ENCODE measurements at regions not wholly inside any gene's neighbourhood (a gene's known extent, or its start where the extent isn't known, plus 50 kb on each side); places are given as distances from the start of the nearest gene placed in this dataset.

GRCh38 chr7:46343802-46344201, 422.7 kb upstream of the IGFBP3 start:
- 0% methylated on average over 1 of the region's 1 CpG for WGBS (ENCODE audit: insufficient coverage, insufficient replicate concordance, low lambda C conversion rate, missing lambda C conversion rate)
- no peaks in the 10 kb centered on the region for H3K27me3 ChIP-seq (replicated peaks in 1 of 2; ENCODE audit: control insufficient read depth in 2 of 2, insufficient read depth in 2 of 2, low read length in 1 of 2)
- no peak overlapping the region for H3K4me2 ChIP-seq (ENCODE audit: control insufficient read depth, insufficient read depth)
- H2AFZ ChIP-seq (ENCODE audit: control insufficient read depth, low read depth, low read length), result no peak overlapping the region
- intact Hi-C loops (cut with micrococcal nuclease; ENCODE audit: unreplicated experiment), result no loop called here
- no peak overlapping the region for H3K27ac ChIP-seq (ENCODE audit: control insufficient read depth, insufficient read depth)
- no peak overlapping the region for H3K9ac ChIP-seq (ENCODE audit: control insufficient read depth, insufficient read depth, low read length)
- H3K4me3 ChIP-seq, result no peak overlapping the region
- BruUV-seq (replicated peaks), result no TSS peak
- H3K9me3 ChIP-seq (replicated peaks; ENCODE audit: control insufficient read depth, insufficient read depth, low read length), result no peaks in the 10 kb centered on the region
- in situ Hi-C loops (cut with MboI), result no loop called here
- TF ChIP-seq NFIC (IDR thresholded peaks at IDR 0.05; ENCODE audit: low read depth, low read length) (peak; percentile 51; the same call in 1 of the 2 replicates), BMI1 (IDR thresholded peaks at IDR 0.05; ENCODE audit: borderline replicate concordance) (peak; percentile 13; the same call in 1 of the 2 replicates), FOXK2 (IDR thresholded peaks at IDR 0.05) (no peak), JUND (IDR thresholded peaks at IDR 0.05; ENCODE audit: low read depth, low read length) (no peak), JUNB (IDR thresholded peaks at IDR 0.05) (peak; percentile 88), ZNF24 (IDR thresholded peaks at IDR 0.05) (no peak)
- CTCF ChIA-PET, result interaction anchor here (0.9 to 5.0 kb wide), 5 partner anchors 28 to 425 kb away, joined by 5 to 31 read pairs (median 5); no protein-coding TSS in a partner anchor
- no peaks in the 10 kb centered on the region for H4K20me1 ChIP-seq (ENCODE audit: control insufficient read depth, insufficient read depth)
- POLR2A ChIA-PET, result interaction anchor here (0.5 kb wide), 1 partner anchor 13 kb away, joined by 4 read pairs; no protein-coding TSS in a partner anchor
- no peaks in the 10 kb centered on the region for H3K36me3 ChIP-seq (ENCODE audit: control insufficient read depth in 2 of 2, insufficient read depth in 2 of 2, low read length in 1 of 2)
- H3K4me1 ChIP-seq (ENCODE audit: control insufficient read depth, insufficient read depth, low read length), result no peaks in the 10 kb centered on the region
- no peaks in the 10 kb centered on the region for H3K79me2 ChIP-seq (ENCODE audit: control insufficient read depth, insufficient read depth, low read length)
- no peak for DNase-seq (ENCODE audit: low read depth, low spot score)
- RAD21 ChIA-PET (ENCODE audit: unreplicated experiment), result interaction anchor here (0.8 to 2.2 kb wide), 4 partner anchors 57 to 423 kb away, joined by 3 to 17 read pairs (median 5); partner anchors contain the start of gene IGFBP3
- FAIRE-seq, result no peak
- ATAC-seq, result no peak; the same call in 2 of the 3 replicates
- SMC1A ChIA-PET (ENCODE audit: uncharacterized antibody, unreplicated experiment), result interaction anchor here (0.7 to 2.1 kb wide), 12 partner anchors 8 to 425 kb away, joined by 3 to 9 read pairs (median 4); no protein-coding TSS in a partner anchor

- H3K27ac ChIP-seq (ENCODE audit: control insufficient read depth, insufficient read depth), result no peak overlapping the region
- no peaks in the 10 kb centered on the region for H3K36me3 ChIP-seq (ENCODE audit: control insufficient read depth in 2 of 2, insufficient read depth in 2 of 2, low read length in 1 of 2)
- no peaks in the 10 kb centered on the region for H3K9me3 ChIP-seq (replicated peaks; ENCODE audit: control insufficient read depth, insufficient read depth, low read length)
- CTCF ChIA-PET, result no interaction called here
- ATAC-seq (no peak), FAIRE-seq (no peak), DNase-seq (ENCODE audit: low read depth, low spot score) (no peak)
- no peak overlapping the region for H2AFZ ChIP-seq (ENCODE audit: control insufficient read depth, low read depth, low read length)
- H3K4me3 ChIP-seq, result no peak overlapping the region
- H4K20me1 ChIP-seq (ENCODE audit: control insufficient read depth, insufficient read depth), result no peaks in the 10 kb centered on the region
- intact Hi-C loops (cut with micrococcal nuclease; ENCODE audit: unreplicated experiment), result no loop called here
- RAD21 ChIA-PET (ENCODE audit: unreplicated experiment), result no interaction called here
- 27% methylated on average over 4 of the region's 4 CpGs for WGBS (ENCODE audit: insufficient coverage, insufficient replicate concordance, low lambda C conversion rate, missing lambda C conversion rate)
- in situ Hi-C loops (cut with MboI), result no loop called here
- no TSS peak for BruUV-seq (replicated peaks)
- H3K79me2 ChIP-seq (ENCODE audit: control insufficient read depth, insufficient read depth, low read length), result no peaks in the 10 kb centered on the region
- SMC1A ChIA-PET (ENCODE audit: uncharacterized antibody, unreplicated experiment), result interaction anchor here (1.2 kb wide), 1 partner anchor 16 kb away, joined by 3 read pairs; no protein-coding TSS in a partner anchor
- POLR2A ChIA-PET, result no interaction called here
- H3K9ac ChIP-seq (ENCODE audit: control insufficient read depth, insufficient read depth, low read length), result no peak overlapping the region
- no peaks in the 10 kb centered on the region for H3K27me3 ChIP-seq (replicated peaks in 1 of 2; ENCODE audit: control insufficient read depth in 2 of 2, insufficient read depth in 2 of 2, low read length in 1 of 2)
- no peaks in the 10 kb centered on the region for H3K4me1 ChIP-seq (ENCODE audit: control insufficient read depth, insufficient read depth, low read length)
- H3K4me2 ChIP-seq (ENCODE audit: control insufficient read depth, insufficient read depth), result no peak overlapping the region
- TF ChIP-seq SMC3 (IDR thresholded peaks at IDR 0.05; ENCODE audit: borderline replicate concordance, low read length), result no peak
- no peak for TF ChIP-seq HDAC6 (IDR thresholded peaks at IDR 0.05; ENCODE audit: unreplicated experiment)
- TF ChIP-seq RELA (IDR thresholded peaks at IDR 0.05; ENCODE audit: borderline replicate concordance, partially characterized antibody), result no peak
- no peak for TF ChIP-seq FOXM1 (IDR thresholded peaks at IDR 0.05; ENCODE audit: low read depth, low read length)
- TF ChIP-seq POLR2AphosphoS2 (IDR thresholded peaks at IDR 0.05; ENCODE audit: low read depth, low read length), result no peak
- TF ChIP-seq TCF12 (IDR thresholded peaks at IDR 0.05; ENCODE audit: low read depth, low read length), result no peak
- no peak for TF ChIP-seq BCL11A (IDR thresholded peaks at IDR 0.05; ENCODE audit: low read depth, low read length)
- no peak for TF ChIP-seq GABPA (IDR thresholded peaks at IDR 0.05; ENCODE audit: low read depth)
- TF ChIP-seq IKZF1 (conservative IDR thresholded peaks at IDR 0.05), result no peak
- no peak for TF ChIP-seq SUPT20H (IDR thresholded peaks at IDR 0.05; ENCODE audit: borderline replicate concordance, control insufficient read depth, low read depth, low read length)
- TF ChIP-seq GATAD2B (conservative IDR thresholded peaks at IDR 0.05; ENCODE audit: low read depth), result no peak
- no peak for TF ChIP-seq POLR2AphosphoS5 (IDR thresholded peaks at IDR 0.05; ENCODE audit: low read length)
- no peak for TF ChIP-seq SRF (IDR thresholded peaks at IDR 0.05; ENCODE audit: low read depth in 2 of 2, low read length in 2 of 2)
- TF ChIP-seq IRF4 (IDR thresholded peaks at IDR 0.05; ENCODE audit: low read depth, low read length), result no peak
Measured at GRCh38 chr7:46322937-46323336, 401.9 kb upstream of the IGFBP3 start.
